CD4-positive, alpha-beta T cell treated with Interleukin-17A for 1 hour (primary cell): ENCODE measurements at regions not wholly inside any gene's neighbourhood (a gene's known extent, or its start where the extent isn't known, plus 50 kb on each side); places are given as distances from the start of the nearest gene placed in this dataset.

Source experiments
- DNase-seq: peaks from one replicate; pipeline ENCODE4 v3.0.0-alpha.2; 2020

DNA sequence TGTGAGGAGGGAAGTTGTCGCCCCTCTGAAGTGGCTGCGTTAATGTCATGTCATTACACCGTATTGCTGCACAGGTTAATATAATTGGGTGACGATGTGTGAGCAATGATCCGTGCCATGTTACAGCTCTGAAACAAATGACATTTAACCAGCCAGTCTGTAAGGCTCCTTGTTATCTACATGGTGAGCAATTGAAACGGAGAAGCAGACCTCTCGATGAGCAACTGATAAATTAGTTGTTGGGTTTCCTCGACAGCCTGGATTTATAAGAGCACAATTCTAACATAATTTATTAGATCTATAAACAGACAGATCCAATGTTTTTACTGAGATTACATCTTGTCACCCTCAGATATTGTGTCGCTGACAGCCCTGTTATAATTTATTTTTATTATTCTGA lies 49.9 kb upstream of the MAFB start:
- DNase-seq = no peak

DNA sequence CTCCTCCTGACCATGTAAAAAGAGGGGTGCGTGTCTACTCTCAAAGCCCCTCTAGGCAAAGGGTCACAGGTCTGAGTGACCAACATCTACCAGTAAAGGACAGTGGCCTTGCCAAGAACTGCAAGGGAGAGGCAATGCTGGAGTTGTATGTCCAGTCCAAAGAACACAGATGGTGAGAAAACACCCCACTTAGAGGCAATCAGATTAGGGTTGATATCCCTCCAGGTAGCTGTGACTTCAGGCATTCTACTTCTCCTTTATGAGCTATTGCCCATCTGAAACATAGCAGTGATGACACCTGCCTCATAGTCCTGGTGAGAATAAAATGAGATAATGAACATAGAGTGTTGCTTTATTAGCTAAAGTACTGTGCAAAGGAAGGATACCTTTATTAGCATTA lies 50.8 kb upstream of the MAFB start:
- DNase-seq = no peak

DNA sequence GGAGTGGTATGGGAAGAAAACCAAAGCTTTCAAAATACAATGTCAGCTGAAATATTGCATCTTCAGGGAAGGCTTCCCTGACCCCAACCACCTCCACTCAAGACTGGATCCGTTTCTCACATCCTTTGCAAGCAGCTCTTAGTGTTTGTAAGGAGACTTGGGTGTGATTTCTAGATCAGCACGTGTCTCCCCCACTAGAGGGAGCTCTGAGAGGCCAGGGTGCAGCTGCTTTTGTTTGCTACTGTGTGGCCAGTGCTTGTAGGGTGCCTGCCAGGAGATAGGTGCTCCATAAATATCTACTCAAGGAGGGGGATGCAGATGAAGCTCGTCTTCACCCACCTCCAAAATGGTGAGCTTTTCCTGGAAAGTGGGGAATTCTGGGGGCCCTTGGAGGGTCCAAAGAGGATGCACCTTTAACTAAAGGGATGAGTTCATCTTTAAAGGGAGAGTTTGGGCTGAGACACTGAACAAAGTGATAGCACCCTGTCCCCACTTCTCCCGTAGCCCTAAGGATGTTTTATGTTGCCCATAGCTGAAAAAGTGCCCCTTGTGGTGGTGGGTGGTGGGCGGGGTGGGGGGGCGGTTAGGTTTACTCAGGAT lies 52.6 kb upstream of the MAFB start:
- DNase-seq = peak; percentile 50

DNA sequence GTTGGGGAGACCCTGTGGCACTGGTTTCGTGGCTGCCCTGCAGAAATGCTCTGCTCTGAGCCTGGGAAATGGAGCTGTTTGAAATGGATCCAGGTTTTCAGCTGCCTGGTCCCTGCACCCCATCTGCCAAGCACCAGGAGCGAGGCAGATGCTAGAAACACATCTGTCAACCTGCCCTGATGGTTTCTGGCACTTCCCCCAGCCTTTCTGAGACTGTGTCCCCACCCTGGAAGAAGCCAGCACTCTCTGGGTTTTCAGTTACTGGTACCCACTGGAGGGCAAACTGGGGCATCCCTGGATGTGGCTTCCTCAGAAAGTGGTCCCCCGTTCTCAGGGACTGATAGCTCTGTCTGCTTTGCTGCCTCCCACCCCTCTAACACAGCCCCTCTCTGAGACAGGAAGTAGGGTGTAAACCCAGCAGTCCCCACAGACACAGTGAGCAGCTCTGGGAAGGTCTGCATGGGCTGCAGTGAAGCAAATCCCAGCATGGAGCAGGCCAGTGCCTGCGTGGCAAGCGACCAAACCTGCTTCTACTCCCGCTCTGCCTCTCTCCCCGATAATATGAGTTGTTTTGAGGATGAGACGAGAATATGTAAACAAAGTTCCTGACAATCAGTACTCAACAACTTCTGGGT lies 54.2 kb upstream of the MAFB start:
- DNase-seq = no peak

DNA sequence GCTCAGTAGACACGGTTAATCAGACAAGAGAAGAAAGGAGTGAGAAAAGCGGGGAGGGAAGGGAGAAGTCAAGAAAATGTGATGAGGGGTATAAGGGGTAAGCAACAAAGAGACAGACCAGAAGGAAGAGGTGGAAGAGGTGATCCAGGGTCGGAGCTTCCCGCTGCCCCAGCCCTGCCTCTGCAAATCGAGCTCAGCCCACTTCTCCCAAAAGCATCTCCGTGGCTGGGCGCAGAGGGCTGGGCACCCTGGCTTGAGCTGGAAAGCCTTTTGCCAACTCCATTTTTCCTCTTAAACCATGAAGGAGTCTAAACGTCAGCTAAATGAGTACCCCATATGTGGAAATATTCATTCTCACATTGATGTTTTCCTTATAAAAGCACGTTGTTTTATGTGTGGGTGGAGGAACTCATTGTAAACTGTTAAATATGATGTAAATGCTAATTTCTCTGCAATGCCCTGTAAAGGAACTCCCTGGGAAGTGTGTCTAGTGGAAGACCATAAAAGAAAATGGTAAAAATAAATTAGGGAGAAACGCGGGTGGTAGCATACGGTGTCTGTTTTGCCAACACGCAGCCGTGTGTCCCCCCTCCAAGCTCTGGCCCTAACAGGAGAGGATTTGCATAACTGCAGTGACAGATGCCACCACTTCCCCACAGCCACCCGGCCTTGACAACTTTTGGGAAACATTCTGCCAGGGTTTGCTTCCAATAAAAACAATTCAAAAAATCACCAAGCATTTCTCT lies 55.2 kb upstream of the MAFB start:
- DNase-seq = no peak

DNA sequence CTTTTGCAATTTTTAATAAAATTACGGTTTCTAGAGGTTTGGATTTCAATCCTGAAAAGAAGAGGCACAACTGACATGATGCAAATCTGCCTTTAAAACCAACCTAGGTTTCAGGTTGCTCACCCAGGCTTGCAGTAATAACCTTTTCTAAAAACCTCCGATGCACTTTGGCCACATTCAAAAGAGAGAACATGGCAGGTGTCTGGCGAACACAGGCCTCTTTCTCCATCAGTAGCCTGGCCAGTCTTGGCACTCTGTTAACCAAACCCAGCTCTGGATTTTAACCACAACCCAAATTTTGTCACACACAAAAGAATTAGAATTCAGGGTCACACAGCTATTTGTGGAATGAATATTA lies 55.8 kb upstream of the MAFB start:
- DNase-seq = no peak

DNA sequence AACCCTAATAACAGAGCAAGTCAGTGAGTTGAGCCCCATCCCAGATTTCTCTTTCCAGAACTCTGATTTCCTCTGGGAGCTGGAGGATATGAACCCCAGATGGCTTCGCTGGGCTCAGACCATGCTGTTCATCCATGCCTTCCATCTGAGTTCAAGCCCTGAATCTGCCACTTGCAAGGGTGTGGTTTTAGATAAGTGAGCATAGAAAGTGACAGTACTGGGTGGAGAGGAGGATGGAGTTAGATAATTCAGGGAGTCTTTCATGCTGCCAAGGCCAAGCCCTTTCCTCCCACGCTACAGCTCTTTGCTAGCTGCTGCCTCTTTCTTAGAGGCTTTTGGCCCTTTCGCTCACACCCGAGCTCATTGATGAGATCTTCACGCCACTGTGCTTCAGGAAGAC lies 57.2 kb upstream of the MAFB start:
- no peak for DNase-seq

DNA sequence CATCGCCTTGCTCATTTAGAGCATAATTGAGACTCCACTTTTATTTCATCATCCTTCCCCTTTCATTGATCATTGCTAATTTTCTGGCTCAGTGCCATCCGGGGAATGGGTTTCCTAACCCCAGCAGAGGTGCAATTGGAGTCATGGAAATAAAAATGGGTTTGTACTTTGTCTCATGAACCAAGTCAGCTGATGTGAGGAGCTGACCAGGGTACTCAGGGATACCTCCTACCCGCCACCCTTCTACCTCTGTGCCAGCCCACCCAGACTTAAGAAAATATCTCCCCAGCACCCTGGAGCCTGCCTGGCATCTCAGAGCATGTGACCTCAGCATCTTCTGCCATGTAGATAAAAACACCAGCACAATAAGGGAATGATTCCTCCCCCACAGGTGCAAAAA lies 59.1 kb upstream of the MAFB start:
- DNase-seq = no peak

DNA sequence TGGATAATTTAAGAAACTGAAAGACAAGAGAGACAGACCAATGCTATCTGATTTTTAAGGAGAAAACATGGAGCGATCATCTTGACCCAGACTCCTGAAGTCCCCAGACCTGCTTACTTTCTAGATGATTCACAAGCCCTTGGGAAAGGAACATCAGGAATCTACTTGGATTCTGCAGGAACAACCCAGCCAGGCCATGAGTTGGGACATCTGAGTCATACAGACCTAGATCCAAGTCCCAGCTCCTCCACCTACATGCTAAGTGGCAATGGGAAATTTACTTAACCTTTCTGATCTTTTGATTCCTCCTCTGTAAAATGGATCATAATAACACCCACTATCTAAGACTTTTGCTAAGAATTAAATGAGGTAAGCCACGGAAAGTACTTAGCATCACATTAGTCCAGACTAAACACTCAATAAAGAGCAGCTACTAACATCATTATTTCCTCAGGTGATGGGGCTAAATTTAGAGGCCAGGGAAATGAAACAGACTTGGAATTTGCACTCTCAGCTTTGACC lies 61.0 kb upstream of the MAFB start:
- DNase-seq = no peak

DNA sequence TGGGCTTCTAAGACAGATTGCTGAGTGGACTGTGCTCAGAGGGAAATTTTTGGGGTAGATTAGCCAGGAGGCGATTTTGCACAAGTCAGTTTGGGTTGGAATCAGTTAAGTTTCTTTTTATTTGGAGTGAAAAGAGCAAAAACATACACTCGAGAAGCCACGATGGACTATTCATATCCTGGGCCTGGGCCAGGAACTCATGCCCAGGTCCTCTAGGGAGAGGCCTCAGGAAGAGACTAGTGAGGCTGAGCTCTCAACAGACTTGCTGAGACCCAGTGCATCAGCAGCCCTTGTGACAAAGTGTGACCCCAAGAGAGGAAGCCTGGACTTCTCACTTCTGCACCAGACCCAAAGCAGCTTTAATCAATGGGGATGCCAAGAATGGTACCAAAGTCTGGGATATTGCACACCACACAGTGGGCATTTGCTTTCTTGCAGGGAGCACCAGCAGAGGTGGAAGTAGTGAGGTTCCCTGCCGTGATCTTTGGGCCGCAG lies 61.6 kb upstream of the MAFB start:
- DNase-seq = no peak

DNA sequence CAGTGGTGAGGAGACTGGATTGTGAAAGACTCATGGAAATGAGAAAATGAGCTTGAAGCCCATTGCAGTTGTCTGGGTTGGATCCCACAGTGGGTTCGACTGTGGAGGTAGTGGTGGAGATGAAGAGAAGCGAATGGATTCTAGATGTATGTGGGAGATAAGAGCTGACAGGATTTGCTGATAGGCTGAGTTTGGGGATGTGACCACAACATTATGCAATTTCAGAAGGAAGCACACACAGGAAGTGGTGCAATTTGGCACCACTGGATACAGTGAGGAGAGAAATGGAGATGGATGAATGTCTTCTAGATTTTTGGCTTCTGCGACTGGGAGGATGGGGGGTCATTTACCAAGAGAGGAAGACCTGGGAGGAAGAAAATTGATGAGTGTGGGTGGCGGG lies 64.4 kb upstream of the MAFB start:
- no peak for DNase-seq

DNA sequence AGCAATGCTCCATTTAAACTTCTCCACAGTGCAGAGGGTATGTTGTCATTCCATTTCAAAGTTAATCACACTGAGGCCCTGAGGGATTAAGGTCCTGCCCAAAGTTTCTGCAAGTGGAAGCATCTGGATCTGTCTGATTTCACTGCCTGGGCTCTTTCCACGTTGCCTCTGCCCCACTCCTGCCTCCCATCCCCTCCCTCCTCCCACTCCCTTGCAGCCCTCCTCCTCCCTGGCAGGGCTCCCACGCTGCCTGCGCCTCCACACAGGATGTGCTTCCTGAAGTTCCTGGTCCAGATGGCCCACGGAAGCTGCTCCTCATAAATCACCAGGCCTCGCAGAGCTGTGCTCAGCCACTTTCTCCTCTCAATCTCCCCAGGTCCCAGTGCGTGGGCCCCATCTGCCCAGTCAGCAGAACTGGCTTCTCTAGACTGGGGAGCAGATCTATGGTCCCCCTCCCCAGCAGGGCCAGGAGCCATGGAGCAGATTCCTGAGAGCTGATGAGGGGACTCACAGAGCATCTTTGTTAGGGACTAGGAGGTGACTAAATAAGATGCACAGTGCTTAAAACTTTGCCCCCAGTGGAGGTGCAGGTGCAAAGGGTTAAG lies 65.4 kb upstream of the MAFB start:
- DNase-seq = no peak

DNA sequence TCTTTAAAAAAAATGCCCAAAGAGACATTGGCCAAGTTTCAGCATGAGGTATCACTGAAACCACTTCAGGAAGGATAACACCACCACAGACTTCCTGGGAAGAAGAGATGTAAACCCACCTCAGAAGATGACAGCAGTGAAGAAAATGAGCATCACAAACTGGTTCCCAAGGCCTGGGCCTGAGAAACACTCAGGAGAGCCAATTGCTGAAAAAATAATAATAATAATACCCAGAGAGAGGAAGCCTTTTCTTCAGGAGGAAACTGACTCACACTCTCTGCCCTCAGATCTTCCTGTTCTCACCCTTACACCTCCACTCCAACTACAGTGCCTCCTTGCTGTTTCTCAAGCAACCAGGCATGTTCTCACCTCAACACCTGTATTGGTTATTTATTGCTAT lies 68.1 kb upstream of the MAFB start:
- DNase-seq = peak; percentile 44

DNA sequence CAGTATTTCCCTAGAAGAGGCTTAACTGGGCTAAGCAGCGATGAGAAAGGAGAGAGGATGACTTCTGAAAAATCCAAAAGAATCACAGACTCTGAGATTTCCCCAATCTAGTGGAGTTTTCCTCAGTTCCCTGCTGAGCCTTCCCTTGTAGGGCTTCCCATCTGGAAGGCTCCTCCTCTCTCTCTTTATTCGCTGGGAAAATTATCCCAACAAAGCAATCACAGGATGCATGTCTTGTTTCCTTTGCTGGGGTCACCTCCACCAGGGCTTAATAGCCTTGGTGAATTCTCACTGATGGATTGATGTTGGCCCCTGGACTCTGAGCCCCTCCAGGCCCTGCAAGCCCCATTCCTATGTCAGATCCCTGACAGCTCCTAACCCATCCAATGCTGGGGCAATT lies 69.8 kb upstream of the MAFB start:
- DNase-seq = no peak

DNA sequence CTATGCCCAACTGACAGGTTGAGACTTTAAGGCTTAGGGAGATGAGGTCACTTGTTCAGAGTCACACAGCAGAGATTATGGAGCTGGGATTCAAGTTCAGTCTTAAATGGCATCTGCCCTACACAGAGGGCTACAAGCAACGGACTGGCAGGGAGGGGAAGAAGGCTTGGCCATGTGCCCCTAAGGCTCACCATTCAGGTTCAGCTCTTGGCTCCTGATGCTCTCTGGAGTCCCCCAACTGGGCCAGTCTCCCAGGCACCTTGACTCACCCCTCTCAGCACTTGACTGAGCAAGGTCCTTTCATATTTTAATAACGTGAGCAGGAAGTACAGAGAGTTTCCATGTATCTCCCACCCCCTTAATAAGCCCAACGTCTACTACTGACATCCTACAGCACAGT lies 71.4 kb upstream of the MAFB start:
- no peak for DNase-seq

DNA sequence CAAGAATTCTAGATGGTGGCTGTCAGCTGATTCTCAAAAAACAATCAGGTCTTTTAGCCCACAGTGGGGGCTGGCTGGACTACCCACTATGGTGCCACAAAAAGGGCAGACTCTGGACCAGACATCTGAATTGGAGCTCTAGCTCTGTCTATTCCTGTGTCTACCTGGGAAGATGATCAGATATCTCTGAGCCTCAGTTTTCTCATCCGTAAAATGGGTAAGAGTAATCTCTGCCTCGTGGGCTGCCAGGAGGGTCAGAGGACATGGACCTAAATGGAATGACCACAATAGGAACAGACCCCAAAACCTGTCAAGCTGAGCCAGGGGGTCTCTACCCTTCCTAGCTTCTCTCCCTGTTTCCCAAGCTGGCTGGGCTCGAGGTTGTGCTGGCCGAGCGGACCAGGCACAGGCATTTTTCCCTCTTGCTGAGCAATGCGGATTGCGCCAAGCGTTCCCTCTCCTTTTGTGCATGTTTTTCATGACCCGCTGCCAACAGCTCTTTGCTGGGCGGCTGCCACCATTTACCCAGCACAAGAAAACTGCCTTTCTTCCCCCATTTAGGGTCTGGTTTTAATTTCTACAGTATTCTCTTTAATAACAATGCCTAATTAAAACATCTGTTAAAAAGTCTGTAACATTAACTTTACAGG lies 74.7 kb upstream of the MAFB start:
- DNase-seq = no peak

DNA sequence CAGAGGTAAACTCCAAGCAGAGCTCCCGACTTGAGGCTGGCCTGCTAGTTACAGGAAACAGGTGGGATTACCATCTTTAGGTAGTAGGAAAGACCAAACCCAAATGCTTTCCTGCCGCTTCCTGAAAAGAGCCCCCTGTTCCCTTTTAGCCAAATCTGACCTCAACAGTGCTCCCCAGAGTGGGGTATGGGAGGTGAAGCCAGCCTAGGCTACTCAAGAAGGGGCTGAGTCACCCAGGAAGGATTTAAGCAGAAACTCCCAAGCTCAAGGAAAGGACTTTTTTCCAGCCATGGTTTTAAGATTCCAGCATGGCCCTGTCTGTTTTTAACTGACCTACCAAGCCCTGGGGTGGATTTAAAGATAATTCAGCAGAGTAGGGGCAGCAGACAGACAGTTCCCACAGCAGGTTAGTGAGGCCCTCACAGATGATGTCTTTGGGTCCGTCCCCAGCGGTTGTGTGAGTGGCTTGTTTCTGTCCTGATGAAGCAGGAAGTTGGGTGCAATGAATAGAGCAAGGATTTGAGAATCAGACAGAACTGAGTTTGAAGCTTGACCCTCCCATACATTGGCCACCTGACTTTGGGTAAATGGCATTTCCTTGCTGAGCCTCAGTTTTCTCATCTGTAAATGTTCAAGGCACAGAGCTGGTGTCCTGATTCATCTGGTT lies 76.9 kb upstream of the MAFB start:
- DNase-seq = no peak

DNA sequence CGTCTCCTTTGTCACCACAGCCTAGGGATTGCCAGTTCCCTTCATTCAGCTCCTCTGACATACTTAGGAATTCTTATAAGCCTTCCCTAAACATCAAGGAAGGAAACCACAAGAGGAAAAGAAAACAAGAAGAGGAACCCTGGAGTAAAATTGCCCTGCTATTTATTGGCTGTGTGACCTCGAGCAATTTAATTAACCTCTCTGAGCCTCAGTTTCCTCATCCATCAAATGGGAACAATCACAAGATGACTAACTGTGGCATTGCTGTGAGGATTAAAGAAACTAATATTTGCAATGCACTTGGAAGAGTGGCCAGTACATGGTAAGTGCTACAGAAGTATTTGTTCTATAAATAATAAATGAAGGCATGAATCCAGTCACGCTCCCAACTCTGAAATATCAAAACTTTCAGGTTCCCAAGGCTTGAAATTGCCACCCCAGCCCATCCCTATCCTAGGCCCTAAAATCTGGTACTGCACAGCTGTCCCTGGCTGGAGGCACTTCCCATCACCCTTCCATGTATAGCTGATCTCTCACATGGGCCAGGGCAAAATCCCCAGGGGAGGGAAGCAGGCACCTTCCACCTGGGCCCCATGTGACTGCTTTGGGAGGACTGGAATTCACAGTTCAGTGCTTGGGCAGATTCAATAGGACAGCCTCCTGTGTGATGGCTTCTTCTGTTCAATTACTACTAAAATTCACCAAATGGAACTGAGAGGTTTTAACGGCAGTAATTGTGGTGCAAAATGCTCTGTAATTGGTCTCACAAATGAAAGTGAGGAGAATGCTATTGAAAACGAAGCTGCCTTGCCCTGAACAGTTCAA lies 78.0 kb upstream of the MAFB start:
- DNase-seq = no peak

DNA sequence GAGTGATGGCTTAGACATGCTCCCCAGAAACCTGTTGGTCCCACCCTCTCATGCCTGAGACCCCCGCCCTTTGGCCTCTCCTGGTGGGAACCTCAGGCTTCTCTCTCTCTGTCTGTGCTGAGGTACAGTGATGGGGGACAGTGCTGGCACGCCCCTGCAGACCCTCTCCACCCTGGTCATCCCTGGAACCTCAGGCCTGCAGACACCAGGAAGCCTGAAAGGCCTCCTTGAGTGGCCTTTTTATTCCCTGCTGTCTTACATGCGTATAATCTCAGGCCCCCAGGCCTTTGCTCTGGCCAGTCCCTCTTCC lies 78.5 kb upstream of the MAFB start:
- no peak for DNase-seq

DNA sequence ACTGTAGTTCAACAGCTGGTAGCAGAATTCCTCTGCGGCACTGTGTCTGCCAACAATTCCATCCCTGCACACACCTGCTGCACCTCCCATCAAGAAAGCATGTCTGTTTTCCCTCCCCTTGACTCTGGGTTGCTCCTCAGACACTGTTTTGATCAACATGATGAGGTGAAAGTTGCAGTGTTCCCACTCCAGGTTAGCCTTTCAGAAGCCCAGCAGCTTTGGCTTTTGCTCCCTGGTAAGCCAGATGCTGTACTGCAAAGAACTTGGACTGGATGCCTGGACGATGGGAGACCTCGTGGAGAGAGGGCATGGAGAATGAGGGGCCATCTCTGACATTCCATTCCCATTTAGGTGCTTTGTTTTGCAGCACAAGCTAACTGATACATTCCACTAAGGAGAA lies 79.1 kb upstream of the MAFB start:
- no peak for DNase-seq

DNA sequence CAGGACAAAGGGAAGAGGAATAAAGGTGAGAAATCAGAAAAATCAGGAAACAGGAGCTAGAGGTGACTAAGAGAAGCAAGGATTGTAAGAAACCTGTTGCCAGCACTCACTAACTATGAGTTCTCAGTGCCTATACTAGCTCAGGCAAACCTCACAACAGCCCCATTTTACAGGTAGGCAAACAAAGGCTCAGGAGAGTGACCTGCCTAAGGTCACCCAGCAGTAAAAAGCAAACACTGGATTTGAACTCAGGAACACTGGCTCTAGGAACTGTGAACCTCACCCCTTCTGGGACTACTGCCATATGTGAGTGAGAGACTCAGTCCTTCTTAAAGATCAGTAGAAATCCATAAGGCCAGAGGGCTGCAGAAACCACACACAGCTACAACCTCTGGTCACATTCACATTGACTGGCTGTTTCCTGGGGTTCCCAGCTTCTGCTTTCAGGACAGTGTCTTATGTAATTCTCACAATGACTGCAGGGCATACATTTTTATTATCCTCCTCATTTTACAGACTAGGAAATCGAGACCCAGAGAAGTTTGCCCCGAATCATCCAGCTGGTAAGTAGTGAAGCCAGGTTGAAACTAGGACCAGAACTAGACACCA lies 80.7 kb upstream of the MAFB start:
- peak; percentile 5 for DNase-seq
